K562 (cell line): ENCODE measurements at regions not wholly inside any gene's neighbourhood (a gene's known extent, or its start where the extent isn't known, plus 50 kb on each side); places are given as distances from the start of the nearest gene placed in this dataset.

Experiments
- CEBPZ ChIP-seq: fragments of 150-350 bp; IDR thresholded peaks from 2 replicates; pipeline ENCODE4 v1.6.1; 2014; ENCODE audit warnings: low read depth, mild to moderate bottlenecking, low read length, borderline replicate concordance
- GATAD2A ChIP-seq: fragments of 450-650 bp; IDR thresholded peaks from 2 replicates; pipeline ENCODE4 v1.6.1; 2017
- HEY1 ChIP-seq: fragments of 250-450 bp; sonication (Bioruptor Pico); IDR thresholded peaks from 2 replicates; pipeline ENCODE4 v1.5.0; 2020; ENCODE audit warnings: mild to moderate bottlenecking, moderate library complexity, borderline replicate concordance
- MEIS2 ChIP-seq: fragments of 450-650 bp; IDR thresholded peaks from 2 replicates; pipeline ENCODE4 v1.6.1; 2014; ENCODE audit warnings: mild to moderate bottlenecking; ENCODE audit not compliant: partially characterized antibody
- MTA2 ChIP-seq: fragments of 450-650 bp; IDR thresholded peaks from 2 replicates; pipeline ENCODE4 v1.6.1; 2016; ENCODE audit warnings: low read depth
- MYBL2 ChIP-seq, 2 experiments: fragments of 450-650 bp in 1 of 2; sonication (generic) in 1 of 2; formaldehyde crosslinking in 1 of 2; IDR thresholded peaks; 2 replicates each; pipeline versions ENCODE4 v1.6.1 to v1.8.1; 2017 to 2022; ENCODE audit warnings: borderline replicate concordance in 1 of 2, inconsistent platforms in 1 of 2, low read depth in 1 of 2, mild to moderate bottlenecking in 1 of 2, missing genetic modification reagents in 1 of 2, moderate library complexity in 1 of 2
- TEAD2 ChIP-seq: fragments of 450-650 bp; IDR thresholded peaks from 2 replicates; pipeline ENCODE4 v1.6.1; 2016; ENCODE audit warnings: missing genetic modification characterization, control low read depth, missing compliant biosample characterization
- ZNF224 ChIP-seq: sonication (generic); formaldehyde crosslinking; IDR thresholded peaks from 2 replicates; pipeline ENCODE4 v1.8.0; 2022; ENCODE audit warnings: mild to moderate bottlenecking, missing genetic modification reagents
- ZNF431 ChIP-seq: sonication (generic); formaldehyde crosslinking; IDR thresholded peaks from 2 replicates; pipeline ENCODE4 v1.8.0; 2022; ENCODE audit warnings: mild to moderate bottlenecking, missing genetic modification reagents
- TF ChIP-seq, protein P1 (sequence below): fragments of 200-600 bp; sonication (generic); IDR thresholded peaks from one replicate; pipeline ENCODE4 v1.6.1; 2012; ENCODE audit warnings: mild to moderate bottlenecking, low read depth, low read length, inconsistent platforms

GRCh38 chr3:86856711-86857110, 134.2 kb downstream of the VGLL3 start (continued):
- TF ChIP-seq CEBPZ (no peak), ZNF431 (CRISPR knock-in tag) (no peak), MYBL2 (IDR thresholded peaks at IDR 0.05; ENCODE audit: low read depth) (no peak), MYBL2 (CRISPR knock-in tag; IDR thresholded peaks at IDR 0.05; ENCODE audit: borderline replicate concordance) (no peak), HEY1 (CRISPR knock-in tag) (no peak), TEAD2 (no peak), ZNF224 (CRISPR knock-in tag) (no peak), MTA2 (no peak), MEIS2 (no peak), GATAD2A (no peak)
- TF ChIP-seq, protein P1, sequence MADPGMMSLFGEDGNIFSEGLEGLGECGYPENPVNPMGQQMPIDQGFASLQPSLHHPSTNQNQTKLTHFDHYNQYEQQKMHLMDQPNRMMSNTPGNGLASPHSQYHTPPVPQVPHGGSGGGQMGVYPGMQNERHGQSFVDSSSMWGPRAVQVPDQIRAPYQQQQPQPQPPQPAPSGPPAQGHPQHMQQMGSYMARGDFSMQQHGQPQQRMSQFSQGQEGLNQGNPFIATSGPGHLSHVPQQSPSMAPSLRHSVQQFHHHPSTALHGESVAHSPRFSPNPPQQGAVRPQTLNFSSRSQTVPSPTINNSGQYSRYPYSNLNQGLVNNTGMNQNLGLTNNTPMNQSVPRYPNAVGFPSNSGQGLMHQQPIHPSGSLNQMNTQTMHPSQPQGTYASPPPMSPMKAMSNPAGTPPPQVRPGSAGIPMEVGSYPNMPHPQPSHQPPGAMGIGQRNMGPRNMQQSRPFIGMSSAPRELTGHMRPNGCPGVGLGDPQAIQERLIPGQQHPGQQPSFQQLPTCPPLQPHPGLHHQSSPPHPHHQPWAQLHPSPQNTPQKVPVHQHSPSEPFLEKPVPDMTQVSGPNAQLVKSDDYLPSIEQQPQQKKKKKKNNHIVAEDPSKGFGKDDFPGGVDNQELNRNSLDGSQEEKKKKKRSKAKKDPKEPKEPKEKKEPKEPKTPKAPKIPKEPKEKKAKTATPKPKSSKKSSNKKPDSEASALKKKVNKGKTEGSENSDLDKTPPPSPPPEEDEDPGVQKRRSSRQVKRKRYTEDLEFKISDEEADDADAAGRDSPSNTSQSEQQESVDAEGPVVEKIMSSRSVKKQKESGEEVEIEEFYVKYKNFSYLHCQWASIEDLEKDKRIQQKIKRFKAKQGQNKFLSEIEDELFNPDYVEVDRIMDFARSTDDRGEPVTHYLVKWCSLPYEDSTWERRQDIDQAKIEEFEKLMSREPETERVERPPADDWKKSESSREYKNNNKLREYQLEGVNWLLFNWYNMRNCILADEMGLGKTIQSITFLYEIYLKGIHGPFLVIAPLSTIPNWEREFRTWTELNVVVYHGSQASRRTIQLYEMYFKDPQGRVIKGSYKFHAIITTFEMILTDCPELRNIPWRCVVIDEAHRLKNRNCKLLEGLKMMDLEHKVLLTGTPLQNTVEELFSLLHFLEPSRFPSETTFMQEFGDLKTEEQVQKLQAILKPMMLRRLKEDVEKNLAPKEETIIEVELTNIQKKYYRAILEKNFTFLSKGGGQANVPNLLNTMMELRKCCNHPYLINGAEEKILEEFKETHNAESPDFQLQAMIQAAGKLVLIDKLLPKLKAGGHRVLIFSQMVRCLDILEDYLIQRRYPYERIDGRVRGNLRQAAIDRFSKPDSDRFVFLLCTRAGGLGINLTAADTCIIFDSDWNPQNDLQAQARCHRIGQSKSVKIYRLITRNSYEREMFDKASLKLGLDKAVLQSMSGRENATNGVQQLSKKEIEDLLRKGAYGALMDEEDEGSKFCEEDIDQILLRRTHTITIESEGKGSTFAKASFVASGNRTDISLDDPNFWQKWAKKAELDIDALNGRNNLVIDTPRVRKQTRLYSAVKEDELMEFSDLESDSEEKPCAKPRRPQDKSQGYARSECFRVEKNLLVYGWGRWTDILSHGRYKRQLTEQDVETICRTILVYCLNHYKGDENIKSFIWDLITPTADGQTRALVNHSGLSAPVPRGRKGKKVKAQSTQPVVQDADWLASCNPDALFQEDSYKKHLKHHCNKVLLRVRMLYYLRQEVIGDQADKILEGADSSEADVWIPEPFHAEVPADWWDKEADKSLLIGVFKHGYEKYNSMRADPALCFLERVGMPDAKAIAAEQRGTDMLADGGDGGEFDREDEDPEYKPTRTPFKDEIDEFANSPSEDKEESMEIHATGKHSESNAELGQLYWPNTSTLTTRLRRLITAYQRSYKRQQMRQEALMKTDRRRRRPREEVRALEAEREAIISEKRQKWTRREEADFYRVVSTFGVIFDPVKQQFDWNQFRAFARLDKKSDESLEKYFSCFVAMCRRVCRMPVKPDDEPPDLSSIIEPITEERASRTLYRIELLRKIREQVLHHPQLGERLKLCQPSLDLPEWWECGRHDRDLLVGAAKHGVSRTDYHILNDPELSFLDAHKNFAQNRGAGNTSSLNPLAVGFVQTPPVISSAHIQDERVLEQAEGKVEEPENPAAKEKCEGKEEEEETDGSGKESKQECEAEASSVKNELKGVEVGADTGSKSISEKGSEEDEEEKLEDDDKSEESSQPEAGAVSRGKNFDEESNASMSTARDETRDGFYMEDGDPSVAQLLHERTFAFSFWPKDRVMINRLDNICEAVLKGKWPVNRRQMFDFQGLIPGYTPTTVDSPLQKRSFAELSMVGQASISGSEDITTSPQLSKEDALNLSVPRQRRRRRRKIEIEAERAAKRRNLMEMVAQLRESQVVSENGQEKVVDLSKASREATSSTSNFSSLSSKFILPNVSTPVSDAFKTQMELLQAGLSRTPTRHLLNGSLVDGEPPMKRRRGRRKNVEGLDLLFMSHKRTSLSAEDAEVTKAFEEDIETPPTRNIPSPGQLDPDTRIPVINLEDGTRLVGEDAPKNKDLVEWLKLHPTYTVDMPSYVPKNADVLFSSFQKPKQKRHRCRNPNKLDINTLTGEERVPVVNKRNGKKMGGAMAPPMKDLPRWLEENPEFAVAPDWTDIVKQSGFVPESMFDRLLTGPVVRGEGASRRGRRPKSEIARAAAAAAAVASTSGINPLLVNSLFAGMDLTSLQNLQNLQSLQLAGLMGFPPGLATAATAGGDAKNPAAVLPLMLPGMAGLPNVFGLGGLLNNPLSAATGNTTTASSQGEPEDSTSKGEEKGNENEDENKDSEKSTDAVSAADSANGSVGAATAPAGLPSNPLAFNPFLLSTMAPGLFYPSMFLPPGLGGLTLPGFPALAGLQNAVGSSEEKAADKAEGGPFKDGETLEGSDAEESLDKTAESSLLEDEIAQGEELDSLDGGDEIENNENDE, result no peak
